GM12891 (cell line): ENCODE measurements at regions not wholly inside any gene's neighbourhood (a gene's known extent, or its start where the extent isn't known, plus 50 kb on each side); places are given as distances from the start of the nearest gene placed in this dataset.
"Not testable (repeated sequence)": the region's sequence is repeated elsewhere in the genome, so short reads cannot be mapped to it uniquely, and the experiment has no call there.

Experiments
- DNase-seq: peaks from one replicate; pipeline ENCODE4 v3.0.0; 2011; ENCODE audit warnings: low spot score; ENCODE audit not compliant: insufficient read length
- FAIRE-seq: peaks from 2 replicates; lab custom pipeline; 2011; peaks lifted over from hg19 to GRCh38; lab: Jason Lieb, UNC
- PAX5 ChIP-seq: IDR thresholded peaks from 2 replicates; pipeline ENCODE4 v1.6.1; 2011; ENCODE audit warnings: low read length, moderate library complexity, mild to moderate bottlenecking; ENCODE audit not compliant: insufficient read depth, severe bottlenecking
- POLR2A ChIP-seq: IDR thresholded peaks from 2 replicates; pipeline ENCODE4 v1.6.1; 2011; ENCODE audit warnings: low read depth, low read length, control low read depth
- POLR2AphosphoS5 ChIP-seq: IDR thresholded peaks from 2 replicates; pipeline ENCODE4 v1.6.1; 2011; ENCODE audit warnings: low read depth, low read length, control low read depth
- POU2F2 ChIP-seq: IDR thresholded peaks from 2 replicates; pipeline ENCODE4 v1.6.1; 2011; ENCODE audit warnings: low read depth, mild to moderate bottlenecking, control low read depth, low read length, moderate library complexity
- SPI1 ChIP-seq: IDR thresholded peaks from 2 replicates; pipeline ENCODE4 v1.6.1; 2011; ENCODE audit warnings: low read depth, low read length, control low read depth
- TAF1 ChIP-seq: IDR thresholded peaks from 2 replicates; pipeline ENCODE4 v1.6.1; 2011; ENCODE audit warnings: low read depth, low read length, control low read depth

DNA sequence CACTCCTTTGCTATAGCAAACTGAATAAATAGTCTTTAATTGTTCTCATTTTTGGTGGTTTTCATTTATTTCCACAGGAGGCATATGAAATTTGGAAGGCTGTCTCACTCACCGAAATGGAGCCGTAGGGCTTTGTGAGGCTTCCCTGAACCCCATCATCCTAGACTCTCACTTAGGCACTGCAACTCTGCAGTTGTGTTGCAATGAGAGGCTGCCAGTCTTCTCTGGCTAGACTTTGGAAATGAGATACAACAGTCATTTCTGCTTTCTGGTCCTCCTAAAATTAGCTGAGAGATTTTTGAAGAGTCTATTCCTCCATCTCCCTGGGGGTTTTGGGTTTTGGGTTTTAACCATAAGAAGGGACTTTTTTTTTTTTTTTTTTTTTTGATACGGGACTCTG, 146.5 kb downstream of the SH3BGRL start:
- DNase-seq (no peak), FAIRE-seq (no peak)

GRCh38 chrX:81354954-81355353, 153.1 kb downstream of the SH3BGRL start:
- DNase-seq (no peak), FAIRE-seq (no peak)
- TF ChIP-seq POU2F2 (no peak), POLR2A (no peak), TAF1 (no peak), POLR2AphosphoS5 (no peak), SPI1 (no peak)

More for the DNA sequence above, 146.5 kb downstream of the SH3BGRL start:
- TF ChIP-seq PAX5 (no peak), POLR2AphosphoS5 (no peak), POLR2A (no peak)

GRCh38 chrX:81355436-81355835, 153.5 kb downstream of the SH3BGRL start:
- TF ChIP-seq SPI1 (no peak), PAX5 (no peak), TAF1 (no peak), POLR2AphosphoS5 (no peak), POU2F2 (no peak), POLR2A (no peak)
- FAIRE-seq, result no peak
- no peak for DNase-seq

DNA sequence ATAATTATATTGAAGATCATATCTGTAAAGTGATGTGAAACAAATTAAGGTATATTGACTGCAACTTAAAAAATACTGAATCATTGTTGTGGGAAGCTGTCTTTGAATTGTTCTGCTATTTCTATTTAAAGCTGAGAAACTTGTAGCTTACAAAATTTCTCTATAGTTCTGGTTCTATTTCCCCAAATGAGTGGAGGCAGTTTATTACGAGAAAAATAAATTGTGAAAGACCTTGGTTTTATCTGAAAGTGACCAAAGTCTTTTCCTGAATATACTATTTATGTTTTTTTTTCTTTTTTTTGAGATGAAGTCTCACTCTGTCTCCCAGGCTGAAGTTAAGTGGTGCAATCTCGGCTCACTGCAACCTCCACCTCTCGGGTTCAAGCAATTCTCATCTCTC, 165.4 kb downstream of the SH3BGRL start:
- TF ChIP-seq SPI1 (no peak), POLR2AphosphoS5 (no peak), PAX5 (no peak), TAF1 (no peak), POLR2A (no peak), POU2F2 (no peak)
- DNase-seq, result no peak
- FAIRE-seq, result peak; percentile 95

DNA sequence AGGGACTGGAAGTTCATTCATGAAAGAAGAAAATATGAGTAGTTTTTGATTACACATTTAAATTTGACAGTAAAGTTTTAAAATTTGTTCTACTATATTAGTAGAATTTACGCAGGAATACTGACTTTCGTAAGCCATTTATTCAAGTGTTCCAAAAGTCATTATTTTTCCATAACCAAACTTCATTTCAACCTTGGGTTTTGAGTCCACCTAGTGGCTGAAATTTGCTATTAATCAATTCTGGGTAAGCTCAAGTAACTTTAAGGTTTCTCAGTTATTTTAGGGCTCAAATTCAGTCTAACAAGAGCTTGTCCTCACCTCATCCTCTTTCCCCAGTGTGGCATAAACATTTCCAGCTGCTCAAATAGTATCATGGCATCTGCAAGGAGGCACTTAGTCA, 175.4 kb downstream of the SH3BGRL start:
- no peak for TF ChIP-seq POLR2A
- TF ChIP-seq POU2F2, result no peak
- TF ChIP-seq TAF1, result no peak
- TF ChIP-seq POLR2AphosphoS5, result no peak
- TF ChIP-seq PAX5, result no peak
- no peak for TF ChIP-seq SPI1
- peak; percentile 26 for FAIRE-seq
- DNase-seq, result no peak

GRCh38 chrX:81378560-81378959, 176.7 kb downstream of the SH3BGRL start:
- FAIRE-seq (no peak), DNase-seq (no peak)
- TF ChIP-seq POLR2AphosphoS5 (no peak), SPI1 (no peak), TAF1 (no peak), POU2F2 (no peak), PAX5 (no peak), POLR2A (no peak)

DNA sequence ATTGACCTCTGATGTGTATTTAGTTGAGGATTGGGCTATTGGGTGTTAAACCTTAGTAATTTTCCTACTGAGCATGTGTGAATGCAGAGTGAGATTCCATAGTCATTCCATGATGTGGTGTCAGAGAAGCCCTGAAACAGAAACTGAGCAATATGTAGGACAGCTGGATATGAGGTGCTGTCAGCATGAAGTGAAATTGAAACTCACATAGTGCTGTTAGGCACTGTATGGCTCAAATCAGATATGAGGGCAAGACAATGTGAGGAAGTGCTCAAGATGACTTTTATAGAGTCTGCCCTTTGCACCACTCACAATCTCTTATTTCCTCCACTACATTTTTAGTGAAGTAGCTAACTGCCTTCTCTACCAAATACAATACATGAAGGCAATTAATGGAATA, 188.3 kb downstream of the SH3BGRL start:
- DNase-seq (no peak), FAIRE-seq (peak; percentile 69)
- TF ChIP-seq PAX5, result no peak
- TF ChIP-seq TAF1, result no peak
- TF ChIP-seq SPI1, result peak; percentile 40; the same call in 1 of the 2 replicates

DNA sequence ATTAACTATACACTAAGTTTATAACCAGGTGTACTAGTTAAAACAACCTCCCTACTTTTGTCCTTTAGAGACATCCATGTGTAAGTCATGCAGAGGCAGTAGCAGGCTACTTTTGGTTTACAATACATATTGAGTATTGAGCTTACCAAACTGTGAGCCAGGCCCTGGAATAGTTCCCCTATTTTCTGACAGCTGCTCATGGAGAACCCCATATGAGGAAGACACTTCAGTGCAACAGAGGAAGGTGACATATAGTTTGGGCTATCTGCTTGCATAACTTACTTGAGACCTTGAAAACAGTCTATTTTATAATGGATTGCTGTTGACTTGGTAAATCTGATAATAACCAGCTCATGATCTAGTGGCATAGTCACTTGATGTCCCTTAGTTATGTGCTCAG, 190.5 kb downstream of the SH3BGRL start:
- FAIRE-seq, result no peak
- DNase-seq, result no peak
- TF ChIP-seq PAX5 (no peak), TAF1 (no peak)

GRCh38 chrX:81405781-81406180, 203.9 kb downstream of the SH3BGRL start:
- FAIRE-seq (no peak), DNase-seq (no peak)
- no peak for TF ChIP-seq SPI1

DNA sequence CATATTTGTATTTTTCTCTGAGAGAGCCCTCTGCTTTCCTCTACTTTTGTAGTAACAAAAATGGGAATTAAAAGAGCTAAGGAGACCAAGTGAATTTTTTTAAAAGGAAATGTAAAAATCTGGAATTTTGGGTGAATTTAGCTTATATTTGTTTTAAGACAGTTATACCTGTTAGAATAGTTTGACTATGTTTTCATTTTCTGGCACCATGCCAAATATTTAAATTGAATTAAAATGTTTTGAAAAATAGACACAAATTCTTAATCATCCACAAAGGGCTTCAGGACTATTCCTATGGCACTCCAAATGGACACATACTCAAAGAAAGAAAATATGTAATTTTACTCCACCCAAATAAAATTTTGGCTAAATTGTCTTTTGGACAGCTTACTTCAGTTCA, 209.6 kb downstream of the SH3BGRL start:
- FAIRE-seq (no peak), DNase-seq (no peak)
- TF ChIP-seq SPI1 (no peak), TAF1 (no peak), POLR2AphosphoS5 (no peak), POU2F2 (no peak), PAX5 (no peak)

DNA sequence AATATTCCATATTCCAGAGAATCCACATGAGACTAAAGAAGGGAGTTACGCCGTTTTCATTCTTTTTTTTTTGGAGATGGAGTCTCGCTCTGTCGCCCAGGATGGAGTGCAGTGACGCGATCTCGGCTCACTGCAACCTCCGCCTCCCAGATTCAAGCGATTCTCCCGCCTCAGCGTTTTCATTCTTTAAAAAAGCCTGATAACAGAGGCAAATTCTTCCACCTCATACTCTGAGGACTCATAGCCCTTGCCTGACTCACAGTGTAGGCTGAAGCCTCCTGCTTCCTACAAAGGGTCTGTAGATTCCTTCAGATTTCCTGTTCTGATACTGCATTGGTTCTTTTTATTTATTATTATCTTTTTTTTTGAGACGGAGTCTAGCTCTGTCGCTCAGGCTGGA, 210.5 kb downstream of the SH3BGRL start:
- no peak for FAIRE-seq
- DNase-seq, result no peak
- TF ChIP-seq SPI1 (no peak), POLR2AphosphoS5 (no peak), TAF1 (no peak), POLR2A (no peak), PAX5 (no peak), POU2F2 (no peak)

- not testable (repeated sequence) for DNase-seq, FAIRE-seq
Measured at GRCh38 chrX:81412857-81413256, 211.0 kb downstream of the SH3BGRL start.
